ENCODE measurements at regions not wholly inside any gene's neighbourhood (a gene's known extent, or its start where the extent isn't known, plus 50 kb on each side); places are given as distances from the start of the nearest gene placed in this dataset.
A peak's percentile ranks its signal among the peaks of the same experiment; 100 is the strongest.

DNA sequence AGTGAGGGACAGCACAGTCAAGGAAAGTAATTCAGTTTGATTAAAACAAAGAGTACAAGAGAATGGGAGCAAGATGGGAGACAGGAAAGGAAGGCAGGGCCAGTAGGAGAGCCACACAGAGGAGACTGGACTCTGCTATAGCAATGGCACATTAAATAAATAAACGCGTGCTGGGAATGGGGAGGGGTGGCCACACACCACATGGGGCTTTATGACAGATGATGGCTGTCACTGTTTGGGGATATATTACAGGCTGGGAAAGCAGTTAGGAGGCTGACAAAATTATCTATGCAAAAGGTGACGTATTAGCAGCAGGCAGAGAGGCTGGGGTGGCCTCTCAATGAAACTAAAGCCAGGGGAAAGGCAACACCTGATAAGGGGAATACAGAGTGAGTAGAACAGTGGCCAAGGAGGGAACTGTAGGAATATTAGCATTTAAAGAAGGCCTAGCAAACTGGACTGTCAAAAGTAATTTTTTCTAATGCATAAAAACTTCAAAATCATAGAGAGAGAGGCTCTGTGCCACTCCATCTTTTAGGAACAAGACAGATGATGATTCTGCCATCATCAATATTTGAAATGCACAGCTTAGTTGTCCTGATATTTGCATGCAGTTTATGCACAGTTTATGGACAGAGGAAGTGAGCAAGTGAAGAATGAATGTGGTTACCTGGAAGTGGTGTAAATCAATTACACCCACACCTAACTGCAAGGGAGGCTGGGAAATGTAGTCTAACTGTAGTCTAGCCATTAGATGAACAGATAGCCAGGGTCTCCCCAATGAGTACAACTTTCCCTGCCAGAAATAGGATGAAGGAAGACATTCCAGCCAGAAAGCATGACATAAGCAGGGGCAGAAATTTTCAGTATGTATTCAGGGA lies 346.5 kb downstream of the FOXO1 start:
- H3K4me3 ChIP-seq (ENCODE audit: low read depth, low read length), result no peak overlapping the region
- H3K27ac ChIP-seq (ENCODE audit: extremely low read depth, low read depth, low read length), result no peak overlapping the region
- H3K9me3 ChIP-seq (ENCODE audit: control insufficient read depth, insufficient read depth, low read depth, low read length), result no peaks in the 10 kb centered on the region
- CTCF ChIA-PET, result no interaction called here
- POLR2A ChIA-PET, result no interaction called here
- TF ChIP-seq SALL2 (tag by site-specific recombination; IDR thresholded peaks at IDR 0.05; ENCODE audit: borderline replicate concordance) (no peak), GLI4 (tag by site-specific recombination; IDR thresholded peaks at IDR 0.05) (no peak), ZIC2 (tag by site-specific recombination; IDR thresholded peaks at IDR 0.05) (peak; percentile 64), HOXC10 (CRISPR knock-in tag; IDR thresholded peaks at IDR 0.05) (no peak), ZNF274 (IDR thresholded peaks at IDR 0.05; ENCODE audit: low read length) (no peak), ZNF274 (tag by site-specific recombination; IDR thresholded peaks at IDR 0.05; ENCODE audit: borderline replicate concordance) (no peak), YY2 (tag by site-specific recombination; IDR thresholded peaks at IDR 0.05) (no peak), ZFHX2 (tag by site-specific recombination; conservative IDR thresholded peaks at IDR 0.05) (peak; percentile 31; the same call in 1 of the 2 replicates), ZNF624 (tag by site-specific recombination; IDR thresholded peaks at IDR 0.05) (no peak), ZNF776 (tag by site-specific recombination; IDR thresholded peaks at IDR 0.05; ENCODE audit: borderline replicate concordance) (no peak), ZNF76 (tag by site-specific recombination; IDR thresholded peaks at IDR 0.05; ENCODE audit: borderline replicate concordance, low read depth) (no peak), ZNF701 (tag by site-specific recombination; IDR thresholded peaks at IDR 0.05) (no peak), ZNF473 (tag by site-specific recombination; IDR thresholded peaks at IDR 0.05) (no peak)
- TF ChIP-seq, protein P1, sequence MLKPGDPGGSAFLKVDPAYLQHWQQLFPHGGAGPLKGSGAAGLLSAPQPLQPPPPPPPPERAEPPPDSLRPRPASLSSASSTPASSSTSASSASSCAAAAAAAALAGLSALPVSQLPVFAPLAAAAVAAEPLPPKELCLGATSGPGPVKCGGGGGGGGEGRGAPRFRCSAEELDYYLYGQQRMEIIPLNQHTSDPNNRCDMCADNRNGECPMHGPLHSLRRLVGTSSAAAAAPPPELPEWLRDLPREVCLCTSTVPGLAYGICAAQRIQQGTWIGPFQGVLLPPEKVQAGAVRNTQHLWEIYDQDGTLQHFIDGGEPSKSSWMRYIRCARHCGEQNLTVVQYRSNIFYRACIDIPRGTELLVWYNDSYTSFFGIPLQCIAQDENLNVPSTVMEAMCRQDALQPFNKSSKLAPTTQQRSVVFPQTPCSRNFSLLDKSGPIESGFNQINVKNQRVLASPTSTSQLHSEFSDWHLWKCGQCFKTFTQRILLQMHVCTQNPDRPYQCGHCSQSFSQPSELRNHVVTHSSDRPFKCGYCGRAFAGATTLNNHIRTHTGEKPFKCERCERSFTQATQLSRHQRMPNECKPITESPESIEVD (tag by site-specific recombination; IDR thresholded peaks at IDR 0.05), result no peak
- no peaks in the 10 kb centered on the region for H3K4me1 ChIP-seq (ENCODE audit: control insufficient read depth, insufficient read depth, low read length)
- no peaks in the 10 kb centered on the region for H3K36me3 ChIP-seq (ENCODE audit: control insufficient read depth in 2 of 2, insufficient read depth in 1 of 2, low read length in 2 of 2)

DNA sequence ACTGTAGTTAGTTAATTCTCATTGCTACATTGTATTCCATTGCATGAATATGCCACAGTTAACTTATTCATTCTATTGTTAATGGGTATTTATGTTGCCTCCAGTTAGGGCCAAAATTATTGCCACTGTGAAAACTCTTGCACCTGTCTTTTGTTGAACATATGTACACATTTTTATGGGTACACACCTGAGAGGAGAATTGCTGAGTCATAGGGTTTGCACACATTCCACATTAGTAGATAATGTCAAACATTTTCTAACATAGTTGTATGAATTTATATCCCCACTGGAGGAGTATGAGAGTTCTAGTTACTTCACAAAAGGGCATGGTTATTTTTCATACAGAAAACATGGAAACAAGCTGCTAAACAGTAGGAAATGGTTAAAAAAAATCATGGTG lies 338.4 kb downstream of the FOXO1 start:
- POLR2A ChIA-PET, result no interaction called here

More for the DNA sequence above, 338.4 kb downstream of the FOXO1 start:
- Histone ChIP-seq H3K9me3 (ENCODE audit: control insufficient read depth, insufficient read depth, low read depth, low read length) (no peaks in the 10 kb centered on the region), H3K4me1 (ENCODE audit: control insufficient read depth, insufficient read depth, low read length) (no peaks in the 10 kb centered on the region), H3K27ac (ENCODE audit: extremely low read depth, low read depth, low read length) (no peak overlapping the region), H3K4me3 (ENCODE audit: low read depth, low read length) (no peak overlapping the region), H3K36me3 (ENCODE audit: control insufficient read depth in 2 of 2, insufficient read depth in 1 of 2, low read length in 2 of 2) (no peaks in the 10 kb centered on the region)
- CTCF ChIA-PET, result no interaction called here
- TF ChIP-seq ZNF274 (IDR thresholded peaks at IDR 0.05; ENCODE audit: low read length) (no peak), ZNF274 (tag by site-specific recombination; IDR thresholded peaks at IDR 0.05; ENCODE audit: borderline replicate concordance) (no peak), ZNF707 (tag by site-specific recombination; IDR thresholded peaks at IDR 0.05) (no peak), PRDM1 (tag by site-specific recombination; IDR thresholded peaks at IDR 0.05) (no peak), ZNF600 (tag by site-specific recombination; IDR thresholded peaks at IDR 0.05) (no peak), ZNF501 (tag by site-specific recombination; IDR thresholded peaks at IDR 0.05) (no peak), KLF1 (tag by site-specific recombination; IDR thresholded peaks at IDR 0.05) (no peak), ZNF311 (tag by site-specific recombination; IDR thresholded peaks at IDR 0.05; ENCODE audit: borderline replicate concordance) (no peak), ZNF335 (tag by site-specific recombination; conservative IDR thresholded peaks at IDR 0.05) (no peak), ZNF214 (tag by site-specific recombination; IDR thresholded peaks at IDR 0.05; ENCODE audit: borderline replicate concordance) (no peak), ZBTB8A (tag by site-specific recombination; IDR thresholded peaks at IDR 0.05) (no peak), ZNF664 (tag by site-specific recombination; IDR thresholded peaks at IDR 0.05) (no peak), ZNF830 (tag by site-specific recombination; IDR thresholded peaks at IDR 0.05; ENCODE audit: low read depth) (no peak)
- TF ChIP-seq, protein P2, sequence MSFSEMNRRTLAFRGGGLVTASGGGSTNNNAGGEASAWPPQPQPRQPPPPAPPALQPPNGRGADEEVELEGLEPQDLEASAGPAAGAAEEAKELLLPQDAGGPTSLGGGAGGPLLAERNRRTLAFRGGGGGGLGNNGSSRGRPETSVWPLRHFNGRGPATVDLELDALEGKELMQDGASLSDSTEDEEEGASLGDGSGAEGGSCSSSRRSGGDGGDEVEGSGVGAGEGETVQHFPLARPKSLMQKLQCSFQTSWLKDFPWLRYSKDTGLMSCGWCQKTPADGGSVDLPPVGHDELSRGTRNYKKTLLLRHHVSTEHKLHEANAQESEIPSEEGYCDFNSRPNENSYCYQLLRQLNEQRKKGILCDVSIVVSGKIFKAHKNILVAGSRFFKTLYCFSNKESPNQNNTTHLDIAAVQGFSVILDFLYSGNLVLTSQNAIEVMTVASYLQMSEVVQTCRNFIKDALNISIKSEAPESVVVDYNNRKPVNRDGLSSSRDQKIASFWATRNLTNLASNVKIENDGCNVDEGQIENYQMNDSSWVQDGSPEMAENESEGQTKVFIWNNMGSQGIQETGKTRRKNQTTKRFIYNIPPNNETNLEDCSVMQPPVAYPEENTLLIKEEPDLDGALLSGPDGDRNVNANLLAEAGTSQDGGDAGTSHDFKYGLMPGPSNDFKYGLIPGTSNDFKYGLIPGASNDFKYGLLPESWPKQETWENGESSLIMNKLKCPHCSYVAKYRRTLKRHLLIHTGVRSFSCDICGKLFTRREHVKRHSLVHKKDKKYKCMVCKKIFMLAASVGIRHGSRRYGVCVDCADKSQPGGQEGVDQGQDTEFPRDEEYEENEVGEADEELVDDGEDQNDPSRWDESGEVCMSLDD (tag by site-specific recombination; IDR thresholded peaks at IDR 0.05), result no peak
- TF ChIP-seq, protein P3, sequence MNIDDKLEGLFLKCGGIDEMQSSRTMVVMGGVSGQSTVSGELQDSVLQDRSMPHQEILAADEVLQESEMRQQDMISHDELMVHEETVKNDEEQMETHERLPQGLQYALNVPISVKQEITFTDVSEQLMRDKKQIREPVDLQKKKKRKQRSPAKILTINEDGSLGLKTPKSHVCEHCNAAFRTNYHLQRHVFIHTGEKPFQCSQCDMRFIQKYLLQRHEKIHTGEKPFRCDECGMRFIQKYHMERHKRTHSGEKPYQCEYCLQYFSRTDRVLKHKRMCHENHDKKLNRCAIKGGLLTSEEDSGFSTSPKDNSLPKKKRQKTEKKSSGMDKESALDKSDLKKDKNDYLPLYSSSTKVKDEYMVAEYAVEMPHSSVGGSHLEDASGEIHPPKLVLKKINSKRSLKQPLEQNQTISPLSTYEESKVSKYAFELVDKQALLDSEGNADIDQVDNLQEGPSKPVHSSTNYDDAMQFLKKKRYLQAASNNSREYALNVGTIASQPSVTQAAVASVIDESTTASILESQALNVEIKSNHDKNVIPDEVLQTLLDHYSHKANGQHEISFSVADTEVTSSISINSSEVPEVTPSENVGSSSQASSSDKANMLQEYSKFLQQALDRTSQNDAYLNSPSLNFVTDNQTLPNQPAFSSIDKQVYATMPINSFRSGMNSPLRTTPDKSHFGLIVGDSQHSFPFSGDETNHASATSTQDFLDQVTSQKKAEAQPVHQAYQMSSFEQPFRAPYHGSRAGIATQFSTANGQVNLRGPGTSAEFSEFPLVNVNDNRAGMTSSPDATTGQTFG (tag by site-specific recombination; IDR thresholded peaks at IDR 0.05; ENCODE audit: borderline replicate concordance), result no peak
